A673 (cell line): ENCODE measurements at regions not wholly inside any gene's neighbourhood (a gene's known extent, or its start where the extent isn't known, plus 50 kb on each side); places are given as distances from the start of the nearest gene placed in this dataset.

ENCODE experiments used
- BruUV-seq: library from RNA; stranded (reverse); fragments of 400-500 nt; replicated peaks from 2 replicates; lab custom pipeline; 2021; lab: Mats Ljungman, UMichigan
- CTCF ChIA-PET: fragments of 300-600 bp; sonication (Branson Sonifier 250); formaldehyde crosslinking; loops from one replicate; lab custom pipeline; 2022; ENCODE audit warnings: antibody characterized with exemption; lab: Charles Lee
- POLR2A ChIA-PET: fragments of 300-600 bp; sonication (Branson Sonifier 250); formaldehyde crosslinking; loops from one replicate; lab custom pipeline; 2022; ENCODE audit warnings: antibody characterized with exemption; ENCODE audit not compliant: low non-redundant PET; lab: Charles Lee
- DNase-seq: peaks from one replicate; pipeline ENCODE4 v3.0.0-alpha.2; 2015; ENCODE audit warnings: low spot score
- H3K27ac ChIP-seq: fragments of 200-600 bp; sonication (generic); 2 replicates; pipeline ENCODE4 v1.5.1; 2016; ENCODE audit warnings: mixed run types, low read depth, mild to moderate bottlenecking, mixed read lengths, antibody characterized with exemption, low read length; ENCODE audit not compliant: poor library complexity, severe bottlenecking
- H3K27me3 ChIP-seq: fragments of 200-600 bp; sonication (generic); replicated peaks from 2 replicates; pipeline ENCODE4 v1.6.1; 2017; ENCODE audit warnings: mixed run types, low read depth, mild to moderate bottlenecking, mixed read lengths, antibody characterized with exemption, low read length; ENCODE audit not compliant: insufficient read depth, poor library complexity
- H3K36me3 ChIP-seq: fragments of 200-600 bp; sonication (generic); 2 replicates; pipeline ENCODE4 v1.6.1; 2016; ENCODE audit warnings: mixed run types, mild to moderate bottlenecking, mixed read lengths, antibody characterized with exemption, low read length; ENCODE audit not compliant: insufficient read depth, poor library complexity, severe bottlenecking
- H3K4me1 ChIP-seq: fragments of 200-600 bp; sonication (generic); 2 replicates; pipeline ENCODE4 v1.6.1; 2017; ENCODE audit warnings: mixed run types, mild to moderate bottlenecking, mixed read lengths, antibody characterized with exemption, low read length; ENCODE audit not compliant: insufficient read depth, poor library complexity, severe bottlenecking
- H3K4me3 ChIP-seq: fragments of 200-600 bp; sonication (generic); 2 replicates; pipeline ENCODE4 v1.5.1; 2016; ENCODE audit warnings: low read depth, mixed run types, mild to moderate bottlenecking, mixed read lengths, low read length; ENCODE audit not compliant: poor library complexity, severe bottlenecking
- H3K9me3 ChIP-seq: fragments of 200-600 bp; sonication (generic); 2 replicates; pipeline ENCODE4 v1.6.1; 2016; ENCODE audit warnings: mixed run types, low read depth, mild to moderate bottlenecking, mixed read lengths, antibody characterized with exemption, low read length; ENCODE audit not compliant: poor library complexity, severe bottlenecking
- CTCF ChIP-seq: fragments of 300-800, 200-600 bp; sonication (generic); conservative IDR thresholded peaks from 2 replicates; pipeline ENCODE4 v1.5.1; 2017; ENCODE audit warnings: low read depth, mild to moderate bottlenecking, antibody characterized with exemption, low read length, moderate library complexity, mixed read lengths
- EZH2 ChIP-seq: fragments of 200-600 bp; sonication (generic); IDR thresholded peaks from 2 replicates; pipeline ENCODE4 v1.6.1; 2017; ENCODE audit warnings: borderline replicate concordance, low read depth, mild to moderate bottlenecking, mixed read lengths, antibody characterized with exemption, low read length; ENCODE audit not compliant: poor library complexity, severe bottlenecking
- intact Hi-C: fragments of 100-400 bp; cut with micrococcal nuclease; formaldehyde crosslinking; loops from one replicate; pipeline ENCODE4 v1.10.0; 2022; ENCODE audit not compliant: unreplicated experiment

- POLR2A ChIA-PET: no interaction called here
Measured at GRCh38 chr6:63425493-63425892, 105.7 kb upstream of the LGSN start.

GRCh38 chr6:63426844-63427243, 107.1 kb upstream of the LGSN start:
- Histone ChIP-seq H3K9me3 (peaks cover 4% of the 10 kb centered on the region), H3K4me3 (no peak overlapping the region), H3K36me3 (no peaks in the 10 kb centered on the region), H3K4me1 (no peaks in the 10 kb centered on the region), H3K27ac (no peak overlapping the region), H3K27me3 (no peaks in the 10 kb centered on the region)
- CTCF ChIA-PET: no interaction called here
- intact Hi-C loops: no loop called here
- TF ChIP-seq EZH2 (no peak), CTCF (no peak)
- no TSS peak for BruUV-seq
- POLR2A ChIA-PET: no interaction called here
- DNase-seq: no peak

More at GRCh38 chr6:63425493-63425892, 105.7 kb upstream of the LGSN start:
- DNase-seq: no peak
- Histone ChIP-seq H3K27ac (no peak overlapping the region), H3K36me3 (no peaks in the 10 kb centered on the region), H3K4me1 (no peaks in the 10 kb centered on the region), H3K9me3 (peaks cover 4% of the 10 kb centered on the region), H3K27me3 (no peaks in the 10 kb centered on the region), H3K4me3 (no peak overlapping the region)
- BruUV-seq: no TSS peak
- TF ChIP-seq EZH2 (no peak), CTCF (no peak)
- intact Hi-C loops: no loop called here
- CTCF ChIA-PET: no interaction called here

- Histone ChIP-seq H3K4me1 (no peaks in the 10 kb centered on the region), H3K36me3 (no peaks in the 10 kb centered on the region), H3K4me3 (no peak overlapping the region), H3K27me3 (no peaks in the 10 kb centered on the region), H3K27ac (no peak overlapping the region), H3K9me3 (peaks cover 1% of the 10 kb centered on the region)
- intact Hi-C loops: no loop called here
- no TSS peak for BruUV-seq
- POLR2A ChIA-PET: no interaction called here
- TF ChIP-seq EZH2: no peak
- CTCF ChIA-PET: no interaction called here
- no peak for DNase-seq
Measured at GRCh38 chr6:63427951-63428350, 108.2 kb upstream of the LGSN start.

- TF ChIP-seq EZH2 (no peak), CTCF (no peak)
- intact Hi-C loops: no loop called here
- Histone ChIP-seq H3K36me3 (no peaks in the 10 kb centered on the region), H3K9me3 (no peaks in the 10 kb centered on the region), H3K27ac (no peak overlapping the region), H3K4me3 (no peak overlapping the region), H3K4me1 (no peaks in the 10 kb centered on the region), H3K27me3 (no peaks in the 10 kb centered on the region)
- no peak for DNase-seq
- CTCF ChIA-PET: no interaction called here
- no TSS peak for BruUV-seq
- POLR2A ChIA-PET: no interaction called here
Measured at GRCh38 chr6:63430985-63431519, 111.3 kb upstream of the LGSN start.
